ENCODE measurements at regions not wholly inside any gene's neighbourhood (a gene's known extent, or its start where the extent isn't known, plus 50 kb on each side); places are given as distances from the start of the nearest gene placed in this dataset.

DNA sequence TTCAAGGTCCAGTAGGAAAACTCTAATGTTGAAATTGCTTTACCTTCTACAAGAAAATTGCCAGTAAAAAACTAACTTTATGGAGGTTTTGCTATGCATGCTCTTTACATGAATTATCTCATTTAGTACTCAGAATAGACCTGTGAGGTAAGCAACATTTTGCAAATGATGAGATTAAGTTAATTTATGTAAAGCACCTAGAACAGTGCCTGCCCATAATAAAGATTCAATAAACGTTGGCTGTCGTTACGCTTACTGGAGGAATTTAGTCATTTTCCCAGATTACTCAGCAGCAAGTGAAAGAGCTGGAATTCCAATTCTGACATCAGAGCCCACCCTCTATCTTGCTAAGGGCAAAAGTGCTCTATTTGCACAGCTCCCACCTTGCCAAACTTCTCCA, 69.4 kb upstream of the ARID1B start:
- intact Hi-C loops (cut with DNase I): no loop called here
- no peak overlapping the region for H3K4me3 ChIP-seq
- DNase-seq (ENCODE audit: low spot score in 2 of 2): no peak
- no peaks in the 10 kb centered on the region for H3K9me3 ChIP-seq
- TF ChIP-seq, protein P1, sequence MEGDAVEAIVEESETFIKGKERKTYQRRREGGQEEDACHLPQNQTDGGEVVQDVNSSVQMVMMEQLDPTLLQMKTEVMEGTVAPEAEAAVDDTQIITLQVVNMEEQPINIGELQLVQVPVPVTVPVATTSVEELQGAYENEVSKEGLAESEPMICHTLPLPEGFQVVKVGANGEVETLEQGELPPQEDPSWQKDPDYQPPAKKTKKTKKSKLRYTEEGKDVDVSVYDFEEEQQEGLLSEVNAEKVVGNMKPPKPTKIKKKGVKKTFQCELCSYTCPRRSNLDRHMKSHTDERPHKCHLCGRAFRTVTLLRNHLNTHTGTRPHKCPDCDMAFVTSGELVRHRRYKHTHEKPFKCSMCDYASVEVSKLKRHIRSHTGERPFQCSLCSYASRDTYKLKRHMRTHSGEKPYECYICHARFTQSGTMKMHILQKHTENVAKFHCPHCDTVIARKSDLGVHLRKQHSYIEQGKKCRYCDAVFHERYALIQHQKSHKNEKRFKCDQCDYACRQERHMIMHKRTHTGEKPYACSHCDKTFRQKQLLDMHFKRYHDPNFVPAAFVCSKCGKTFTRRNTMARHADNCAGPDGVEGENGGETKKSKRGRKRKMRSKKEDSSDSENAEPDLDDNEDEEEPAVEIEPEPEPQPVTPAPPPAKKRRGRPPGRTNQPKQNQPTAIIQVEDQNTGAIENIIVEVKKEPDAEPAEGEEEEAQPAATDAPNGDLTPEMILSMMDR (IDR thresholded peaks at IDR 0.05): no peak
- H3K27ac ChIP-seq: no peak overlapping the region
- H3K36me3 ChIP-seq: no peaks in the 10 kb centered on the region
- no peaks in the 10 kb centered on the region for H3K4me1 ChIP-seq
- H3K27me3 ChIP-seq: no peaks in the 10 kb centered on the region

DNA sequence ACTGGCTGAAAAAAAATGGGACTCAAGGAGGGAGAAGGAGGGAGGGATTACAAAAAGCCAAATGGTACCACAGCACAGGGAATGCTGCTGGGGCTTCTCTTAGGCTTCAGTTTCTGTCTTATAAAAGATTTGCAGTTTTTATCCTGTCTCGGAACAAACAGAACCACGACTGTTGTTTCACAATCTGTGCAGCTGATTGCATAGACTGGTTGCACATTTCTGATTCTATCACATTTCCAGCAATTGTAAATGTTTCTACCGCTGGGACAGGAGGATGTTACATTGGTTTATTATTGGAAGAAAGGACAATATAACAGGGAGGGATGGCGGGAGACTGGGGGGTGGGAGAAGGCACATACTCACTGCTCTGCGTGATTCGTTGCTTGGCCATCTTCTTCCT, 73.5 kb upstream of the ARID1B start:
- TF ChIP-seq, protein P1 (IDR thresholded peaks at IDR 0.05): no peak
- intact Hi-C loops (cut with DNase I): no loop called here

DNA sequence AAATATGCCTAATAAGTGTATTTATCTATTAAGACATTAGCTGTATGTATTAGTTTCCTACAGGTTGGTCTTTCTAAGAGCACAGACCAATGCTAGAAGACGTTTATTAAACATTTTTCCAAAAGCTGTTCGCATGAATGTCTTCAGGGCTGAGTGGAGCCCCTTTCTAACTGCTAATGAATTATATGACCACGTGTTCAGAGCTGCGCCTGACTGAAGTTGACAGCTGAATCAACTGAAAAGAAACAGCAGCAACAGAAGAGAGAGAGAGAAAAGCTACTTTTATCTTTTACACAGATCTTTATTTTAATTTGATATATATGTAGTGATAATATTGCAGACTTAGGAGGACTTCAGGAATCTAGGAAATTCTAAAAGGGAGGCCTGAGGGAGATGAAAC, 75.2 kb upstream of the ARID1B start:
- Histone ChIP-seq H3K27me3 (no peaks in the 10 kb centered on the region), H3K27ac (no peak overlapping the region), H3K36me3 (no peaks in the 10 kb centered on the region), H3K4me1 (no peaks in the 10 kb centered on the region), H3K9me3 (no peaks in the 10 kb centered on the region), H3K4me3 (no peak overlapping the region)
- TF ChIP-seq, protein P1 (IDR thresholded peaks at IDR 0.05): no peak
- intact Hi-C loops (cut with DNase I): no loop called here
- DNase-seq (ENCODE audit: low spot score in 2 of 2): no peak

More for the DNA sequence above, 73.5 kb upstream of the ARID1B start:
- H3K4me3 ChIP-seq: no peak overlapping the region
- H3K36me3 ChIP-seq: no peaks in the 10 kb centered on the region
- no peak for DNase-seq (ENCODE audit: low spot score in 2 of 2)
- no peak overlapping the region for H3K27ac ChIP-seq
- H3K9me3 ChIP-seq: no peaks in the 10 kb centered on the region
- no peaks in the 10 kb centered on the region for H3K4me1 ChIP-seq
- H3K27me3 ChIP-seq: no peaks in the 10 kb centered on the region

DNA sequence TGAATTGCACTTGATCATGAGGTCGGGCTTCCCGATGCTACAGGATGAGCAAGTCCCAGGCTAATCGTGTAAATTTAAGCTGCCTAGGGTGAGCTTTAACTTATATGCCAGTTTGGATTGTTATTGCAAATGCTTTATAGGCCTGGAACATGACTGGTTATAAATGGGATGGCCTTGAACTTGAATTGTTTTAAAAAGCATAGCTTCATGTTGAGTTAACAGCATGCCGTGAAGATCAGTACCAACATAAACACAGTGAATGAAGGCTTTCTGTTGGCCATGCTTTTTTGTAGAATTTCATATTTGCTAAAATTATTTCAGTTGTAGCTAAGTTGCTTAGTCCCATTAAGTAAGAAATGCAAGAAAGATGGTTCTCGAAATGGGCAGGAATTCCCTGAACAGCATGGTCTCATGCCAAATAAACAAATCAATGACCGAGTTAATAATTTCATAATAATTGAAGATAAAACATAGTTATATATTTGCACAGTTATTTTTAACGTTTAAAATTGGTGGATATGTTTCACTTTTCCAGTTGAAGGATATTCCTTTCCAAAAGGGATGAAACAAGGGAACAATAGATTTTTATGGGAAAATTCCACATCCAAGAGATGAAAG, 76.6 kb upstream of the ARID1B start:
- DNase-seq (ENCODE audit: low spot score in 2 of 2): no peak
- no peaks in the 10 kb centered on the region for H3K36me3 ChIP-seq
- no peaks in the 10 kb centered on the region for H3K27me3 ChIP-seq
- H3K4me1 ChIP-seq: no peaks in the 10 kb centered on the region
- TF ChIP-seq, protein P1 (IDR thresholded peaks at IDR 0.05): no peak
- H3K9me3 ChIP-seq: no peaks in the 10 kb centered on the region
- intact Hi-C loops (cut with DNase I): no loop called here
- no peak overlapping the region for H3K4me3 ChIP-seq
- no peak overlapping the region for H3K27ac ChIP-seq

DNA sequence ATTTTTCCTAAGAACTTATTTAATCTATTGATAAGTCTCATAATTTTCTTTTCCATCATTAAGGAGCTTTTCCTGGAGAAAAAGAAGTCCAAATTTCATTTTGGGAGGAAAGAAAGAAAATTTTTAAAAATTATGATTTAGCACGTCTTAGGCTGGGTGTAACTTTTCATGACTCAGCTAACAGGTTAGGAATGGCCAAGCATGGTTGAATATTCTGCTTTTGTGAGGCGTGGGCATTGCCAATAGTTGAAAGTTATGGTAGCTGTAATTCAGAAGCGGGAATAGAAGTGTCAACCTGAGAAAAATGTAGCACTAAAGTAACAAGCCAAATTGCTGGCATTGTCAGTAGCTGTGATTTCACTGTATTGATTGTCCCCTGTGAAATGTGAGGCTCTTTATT, 77.2 kb upstream of the ARID1B start:
- Histone ChIP-seq H3K27ac (no peak overlapping the region), H3K27me3 (no peaks in the 10 kb centered on the region), H3K36me3 (no peaks in the 10 kb centered on the region), H3K4me1 (no peaks in the 10 kb centered on the region), H3K4me3 (no peak overlapping the region), H3K9me3 (no peaks in the 10 kb centered on the region)
- TF ChIP-seq, protein P1 (IDR thresholded peaks at IDR 0.05): no peak
- intact Hi-C loops (cut with DNase I): no loop called here
- no peak for DNase-seq (ENCODE audit: low spot score in 2 of 2)

DNA sequence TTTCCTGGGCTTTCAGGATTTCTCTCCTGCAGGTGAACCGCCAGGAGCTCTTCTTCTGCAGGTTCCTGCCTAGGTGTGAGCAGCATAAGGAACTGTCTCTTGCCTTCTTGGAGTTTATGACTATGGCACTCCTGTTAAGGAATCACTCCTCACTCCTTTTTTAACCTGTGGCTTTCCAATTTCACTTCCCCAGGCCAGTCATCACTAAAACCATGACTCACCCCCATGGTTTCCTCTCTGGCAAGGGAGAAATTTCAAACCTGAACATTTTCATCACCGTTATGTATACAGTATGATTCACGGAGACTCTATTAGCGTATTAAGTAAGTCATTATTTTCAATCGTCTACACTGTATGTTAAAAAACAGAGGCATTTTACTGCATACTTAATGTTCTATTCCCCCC, 78.2 kb upstream of the ARID1B start:
- intact Hi-C loops (cut with DNase I): no loop called here
- no peak for DNase-seq (ENCODE audit: low spot score in 2 of 2)
- Histone ChIP-seq H3K4me1 (no peaks in the 10 kb centered on the region), H3K9me3 (no peaks in the 10 kb centered on the region), H3K27ac (no peak overlapping the region), H3K36me3 (no peaks in the 10 kb centered on the region), H3K4me3 (no peak overlapping the region), H3K27me3 (no peaks in the 10 kb centered on the region)
- TF ChIP-seq, protein P1 (IDR thresholded peaks at IDR 0.05): no peak

Data from ascending aorta (tissue), 2 donors.